SK-N-SH treated with all-trans-retinoic acid at 6 μM for 48 hours (cell line): ENCODE measurements at regions not wholly inside any gene's neighbourhood (a gene's known extent, or its start where the extent isn't known, plus 50 kb on each side); places are given as distances from the start of the nearest gene placed in this dataset.
A peak's percentile ranks its signal among the peaks of the same experiment; 100 is the strongest.

Experiments used
- ATAC-seq: fragments of 200-7000 bp; cut with Tn5 transposase; 3 replicates; pipeline ENCODE4 v1.9.1; 2020; ENCODE audit warnings: mild to moderate bottlenecking, moderate library complexity
- ARNTL ChIP-seq: fragments of 450-650 bp; formaldehyde crosslinking; IDR thresholded peaks from 2 replicates; pipeline ENCODE4 v1.5.0; 2020; ENCODE audit warnings: low read depth, mild to moderate bottlenecking, moderate library complexity, borderline replicate concordance
- BACH2 ChIP-seq: fragments of 250-450 bp; sonication (Bioruptor Pico); IDR thresholded peaks from 2 replicates; pipeline ENCODE4 v1.9.0; 2021; ENCODE audit warnings: mild to moderate bottlenecking, borderline replicate concordance
- CREB5 ChIP-seq: fragments of 250-450 bp; sonication (Bioruptor Pico); IDR thresholded peaks from 2 replicates; pipeline ENCODE4 v1.5.1; 2020; ENCODE audit warnings: low read depth, mild to moderate bottlenecking, moderate library complexity
- CSRNP3 ChIP-seq: fragments of 250-450 bp; sonication (Bioruptor Pico); IDR thresholded peaks from 2 replicates; pipeline ENCODE4 v1.5.1; 2021; ENCODE audit warnings: mild to moderate bottlenecking, moderate library complexity
- ESRRG ChIP-seq: fragments of 250-450 bp; sonication (Bioruptor Pico); IDR thresholded peaks from 2 replicates; pipeline ENCODE4 v1.6.1; 2021; ENCODE audit warnings: mild to moderate bottlenecking
- GLIS3 ChIP-seq: fragments of 250-450 bp; sonication (Bioruptor Pico); IDR thresholded peaks from 2 replicates; pipeline ENCODE4 v1.5.0; 2020; ENCODE audit warnings: mild to moderate bottlenecking, moderate library complexity
- ISL1 ChIP-seq: fragments of 250-450 bp; sonication (Bioruptor Pico); IDR thresholded peaks from 2 replicates; pipeline ENCODE4 v2.1.2; 2022; ENCODE audit warnings: mild to moderate bottlenecking, moderate library complexity
- OSR1 ChIP-seq: fragments of 250-450 bp; sonication (Bioruptor Pico); IDR thresholded peaks from 2 replicates; pipeline ENCODE4 v1.8.0; 2022; ENCODE audit warnings: moderate library complexity, mild to moderate bottlenecking, inconsistent platforms
- PPARA ChIP-seq: fragments of 250-450 bp; sonication (Bioruptor Pico); IDR thresholded peaks from 2 replicates; pipeline ENCODE4 v1.5.0; 2020; ENCODE audit warnings: mild to moderate bottlenecking, borderline replicate concordance
- RARB ChIP-seq: fragments of 250-450 bp; sonication (Bioruptor Pico); IDR thresholded peaks from 2 replicates; pipeline ENCODE4 v1.8.0; 2021; ENCODE audit warnings: mild to moderate bottlenecking, moderate library complexity
- SNAI2 ChIP-seq: fragments of 250-450 bp; sonication (Bioruptor Pico); IDR thresholded peaks from 2 replicates; pipeline ENCODE4 v1.5.0; 2020; ENCODE audit warnings: mild to moderate bottlenecking, moderate library complexity
- TCF4 ChIP-seq: fragments of 250-450 bp; sonication (Bioruptor Pico); IDR thresholded peaks from 2 replicates; pipeline ENCODE4 v1.8.0; 2021; ENCODE audit warnings: mild to moderate bottlenecking, moderate library complexity, borderline replicate concordance
- TOX ChIP-seq: fragments of 250-450 bp; sonication (Bioruptor Pico); IDR thresholded peaks from 2 replicates; pipeline ENCODE4 v1.8.0; 2021; ENCODE audit warnings: mild to moderate bottlenecking, moderate library complexity, borderline replicate concordance
- TSHZ2 ChIP-seq: fragments of 250-450 bp; sonication (Bioruptor Pico); IDR thresholded peaks from 2 replicates; pipeline ENCODE4 v1.5.0; 2020; ENCODE audit warnings: mild to moderate bottlenecking, moderate library complexity
- ZC3H10 ChIP-seq: fragments of 250-450 bp; sonication (Bioruptor Pico); IDR thresholded peaks from 2 replicates; pipeline ENCODE4 v1.5.1; 2021; ENCODE audit warnings: mild to moderate bottlenecking, moderate library complexity
- ZFP3 ChIP-seq: fragments of 250-450 bp; sonication (Bioruptor Pico); IDR thresholded peaks from 2 replicates; pipeline ENCODE4 v1.5.0; 2020; ENCODE audit warnings: mild to moderate bottlenecking, moderate library complexity
- ZFP30 ChIP-seq: fragments of 450-650 bp; formaldehyde crosslinking; IDR thresholded peaks from 2 replicates; pipeline ENCODE4 v1.5.0; 2022; ENCODE audit warnings: mild to moderate bottlenecking, moderate library complexity
- ZNF565 ChIP-seq: fragments of 450-650 bp; formaldehyde crosslinking; conservative IDR thresholded peaks from 2 replicates; pipeline ENCODE4 v1.5.0; 2020; ENCODE audit warnings: low read depth, mild to moderate bottlenecking, moderate library complexity
- ZNF70 ChIP-seq: fragments of 450-650 bp; formaldehyde crosslinking; IDR thresholded peaks from 2 replicates; pipeline ENCODE4 v1.5.0; 2020; ENCODE audit warnings: mild to moderate bottlenecking, moderate library complexity
- ZNF8 ChIP-seq: fragments of 450-650 bp; formaldehyde crosslinking; IDR thresholded peaks from 2 replicates; pipeline ENCODE4 v1.5.0; 2020; ENCODE audit warnings: mild to moderate bottlenecking, moderate library complexity

GRCh38 chrX:115499112-115499805 is 61.7 kb upstream of the PLS3 start:
- TF ChIP-seq ESRRG (no peak), ZNF70 (CRISPR knock-in tag) (no peak), SNAI2 (CRISPR knock-in tag) (no peak)
- TF ChIP-seq, all 23 proteins: peak for 0
- ATAC-seq, result peak; percentile 42; the same call in 2 of the 3 replicates

GRCh38 chrX:115503099-115503498 is 57.9 kb upstream of the PLS3 start:
- ATAC-seq, result no peak
- TF ChIP-seq RARB (CRISPR knock-in tag) (no peak), ZFP3 (CRISPR knock-in tag) (no peak), ZNF70 (CRISPR knock-in tag) (no peak), ARNTL (CRISPR knock-in tag) (no peak), CREB5 (CRISPR knock-in tag) (no peak), TCF4 (CRISPR knock-in tag) (no peak), BACH2 (CRISPR knock-in tag) (no peak), CSRNP3 (CRISPR knock-in tag) (no peak), ZC3H10 (CRISPR knock-in tag) (no peak), GLIS3 (CRISPR knock-in tag) (no peak), SNAI2 (CRISPR knock-in tag) (no peak), OSR1 (no peak), ISL1 (CRISPR knock-in tag) (no peak), TSHZ2 (CRISPR knock-in tag) (no peak), ZFP30 (no peak), PPARA (no peak), TOX (CRISPR knock-in tag) (no peak), ESRRG (no peak), ZNF8 (no peak), ZNF565 (CRISPR knock-in tag) (no peak)

- TF ChIP-seq ZFP3 (CRISPR knock-in tag), result no peak
- 0 out of 2 replicates have a peak, but pooled peaks have one; percentile 33 for TF ChIP-seq ISL1 (CRISPR knock-in tag)
- peak; percentile 28; the same call in 1 of the 3 replicates for ATAC-seq
Measured at GRCh38 chrX:115504167-115504566, 56.8 kb upstream of the PLS3 start.
